ENCODE measurements at regions not wholly inside any gene's neighbourhood (a gene's known extent, or its start where the extent isn't known, plus 50 kb on each side); places are given as distances from the start of the nearest gene placed in this dataset.

DNA sequence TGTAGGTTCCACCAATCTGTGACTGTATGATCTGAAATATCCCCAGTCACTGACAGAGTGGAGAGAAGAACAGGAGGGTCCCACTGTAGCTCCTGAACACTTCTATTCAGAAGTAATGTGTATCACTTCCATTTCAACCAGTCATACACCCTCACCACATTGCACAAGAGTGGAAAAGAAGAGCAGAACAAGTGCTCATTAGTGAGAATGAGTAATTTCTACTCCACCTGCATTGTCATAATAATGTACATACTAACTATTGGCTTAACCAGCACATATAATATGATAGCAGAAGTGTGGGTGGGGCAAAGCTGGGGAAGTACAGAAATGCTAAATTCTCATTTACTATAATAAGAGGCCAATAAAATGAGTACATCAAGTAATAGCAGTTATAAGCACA is 342.7 kb downstream of the LMO7 start:
- Mint-ChIP-seq H3K4me1 (ENCODE audit: low read depth) (no peaks in the 10 kb centered on the region), H3K27me3 (no peaks in the 10 kb centered on the region), H3K36me3 (ENCODE audit: low read depth) (no peaks in the 10 kb centered on the region), H3K9me3 (no peaks in the 10 kb centered on the region), H3K4me3 (no peak overlapping the region), H3K27ac (no peak overlapping the region)
- POLR2A ChIA-PET = no interaction called here
- DNase-seq (no peak), ATAC-seq (no peak)
- TF ChIP-seq, protein P1, sequence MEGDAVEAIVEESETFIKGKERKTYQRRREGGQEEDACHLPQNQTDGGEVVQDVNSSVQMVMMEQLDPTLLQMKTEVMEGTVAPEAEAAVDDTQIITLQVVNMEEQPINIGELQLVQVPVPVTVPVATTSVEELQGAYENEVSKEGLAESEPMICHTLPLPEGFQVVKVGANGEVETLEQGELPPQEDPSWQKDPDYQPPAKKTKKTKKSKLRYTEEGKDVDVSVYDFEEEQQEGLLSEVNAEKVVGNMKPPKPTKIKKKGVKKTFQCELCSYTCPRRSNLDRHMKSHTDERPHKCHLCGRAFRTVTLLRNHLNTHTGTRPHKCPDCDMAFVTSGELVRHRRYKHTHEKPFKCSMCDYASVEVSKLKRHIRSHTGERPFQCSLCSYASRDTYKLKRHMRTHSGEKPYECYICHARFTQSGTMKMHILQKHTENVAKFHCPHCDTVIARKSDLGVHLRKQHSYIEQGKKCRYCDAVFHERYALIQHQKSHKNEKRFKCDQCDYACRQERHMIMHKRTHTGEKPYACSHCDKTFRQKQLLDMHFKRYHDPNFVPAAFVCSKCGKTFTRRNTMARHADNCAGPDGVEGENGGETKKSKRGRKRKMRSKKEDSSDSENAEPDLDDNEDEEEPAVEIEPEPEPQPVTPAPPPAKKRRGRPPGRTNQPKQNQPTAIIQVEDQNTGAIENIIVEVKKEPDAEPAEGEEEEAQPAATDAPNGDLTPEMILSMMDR (IDR thresholded peaks at IDR 0.05) = no peak
- CTCF ChIA-PET = no interaction called here
- intact Hi-C loops (cut with micrococcal nuclease) = no loop called here

DNA sequence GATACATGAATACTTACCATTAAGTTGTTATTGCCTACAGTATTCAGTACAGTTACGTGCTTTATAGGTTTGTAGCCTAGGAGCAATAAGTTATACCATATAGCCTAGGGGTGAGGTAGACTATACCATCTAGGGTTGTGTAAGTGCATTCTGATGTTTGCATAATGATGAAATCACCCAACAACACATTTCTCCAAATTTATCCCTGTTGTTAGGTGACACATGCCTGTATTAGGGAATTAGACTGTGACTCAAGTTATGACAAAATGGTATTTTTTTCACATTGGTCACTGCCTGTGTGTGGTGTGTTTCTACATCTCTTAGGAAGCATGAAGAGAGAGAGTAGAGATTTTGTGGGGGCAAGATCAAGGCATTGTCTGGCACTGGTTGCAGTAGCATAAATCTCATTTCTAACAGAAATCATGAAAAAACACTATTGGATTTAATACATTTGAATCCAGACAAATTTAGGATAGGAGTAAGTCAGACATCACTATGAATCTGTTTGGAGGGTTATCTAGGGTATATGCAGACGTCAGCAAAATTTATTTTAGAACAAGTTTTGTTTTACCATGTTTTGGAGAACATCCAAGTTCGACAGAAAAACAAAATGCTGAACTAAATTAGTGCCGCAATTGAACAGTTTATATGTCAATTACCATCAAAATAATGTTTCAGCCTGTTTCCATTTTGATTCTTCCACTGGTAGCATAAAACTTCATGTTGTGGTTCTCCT is 332.1 kb downstream of the LMO7 start:
- Mint-ChIP-seq H3K4me3 (no peak overlapping the region), H3K9me3 (no peaks in the 10 kb centered on the region), H3K27ac (no peak overlapping the region), H3K4me1 (ENCODE audit: low read depth) (no peaks in the 10 kb centered on the region), H3K36me3 (ENCODE audit: low read depth) (no peaks in the 10 kb centered on the region), H3K27me3 (peaks cover 8% of the 10 kb centered on the region)
- ChIA-PET POLR2A (no interaction called here), CTCF (no interaction called here)
- intact Hi-C loops (cut with micrococcal nuclease) = no loop called here
- TF ChIP-seq, protein P1 (IDR thresholded peaks at IDR 0.05) = no peak
- ATAC-seq (no peak), DNase-seq (no peak)

DNA sequence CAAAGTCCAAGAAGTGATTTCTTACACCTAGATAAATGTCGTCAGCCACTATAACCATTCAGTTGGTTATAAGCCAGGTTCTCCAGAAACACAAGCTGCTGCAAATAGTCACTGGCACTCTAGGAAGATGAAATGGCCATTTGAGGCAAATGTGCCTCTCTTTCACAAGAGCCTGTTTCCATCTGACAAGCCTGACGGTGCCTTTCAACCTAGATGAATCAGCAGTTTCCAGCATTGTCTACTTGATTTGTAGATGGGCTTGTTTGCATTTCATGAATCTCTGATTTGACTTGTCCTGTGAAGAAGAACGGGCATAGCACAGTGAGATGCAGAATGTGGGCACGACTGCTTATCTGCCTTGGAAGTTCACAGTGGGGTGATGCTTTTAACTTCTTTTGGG is 327.2 kb downstream of the LMO7 start:
- POLR2A ChIA-PET = no interaction called here
- TF ChIP-seq, protein P1 (IDR thresholded peaks at IDR 0.05) = no peak
- ATAC-seq (no peak), DNase-seq (no peak)
- Mint-ChIP-seq H3K27me3 (peaks cover 15% of the 10 kb centered on the region), H3K4me3 (no peak overlapping the region), H3K4me1 (ENCODE audit: low read depth) (no peaks in the 10 kb centered on the region), H3K9me3 (no peaks in the 10 kb centered on the region), H3K27ac (no peak overlapping the region), H3K36me3 (ENCODE audit: low read depth) (no peaks in the 10 kb centered on the region)
- intact Hi-C loops (cut with micrococcal nuclease) = no loop called here
- CTCF ChIA-PET = interaction anchor here (1.1 kb wide), 1 partner anchor 55 kb away, joined by 3 read pairs; no protein-coding TSS in a partner anchor

DNA sequence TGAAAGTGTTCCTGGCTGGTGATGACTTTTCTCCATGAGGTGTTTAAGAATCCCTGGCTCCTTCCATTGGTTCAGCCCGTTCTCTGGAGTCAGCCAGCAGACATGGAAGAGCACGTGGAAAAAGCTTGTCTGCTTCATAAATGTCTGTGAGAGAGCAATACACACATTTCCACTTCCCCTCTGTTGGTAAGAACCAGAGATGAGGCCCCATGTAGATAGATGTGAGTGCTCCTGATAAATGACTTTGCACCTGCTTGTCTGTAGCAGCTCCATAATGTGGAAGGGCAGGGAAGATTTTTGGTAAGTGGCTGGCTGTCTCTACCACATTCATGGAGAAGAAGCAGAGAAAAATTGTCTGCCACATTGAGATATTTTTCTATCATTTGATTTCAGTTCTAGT is 325.8 kb downstream of the LMO7 start:
- TF ChIP-seq, protein P1 (IDR thresholded peaks at IDR 0.05) = no peak
- no peak for DNase-seq
- Mint-ChIP-seq H3K36me3 (ENCODE audit: low read depth) (no peaks in the 10 kb centered on the region), H3K27ac (no peak overlapping the region), H3K4me3 (no peak overlapping the region), H3K27me3 (peaks cover 13% of the 10 kb centered on the region), H3K4me1 (ENCODE audit: low read depth) (no peaks in the 10 kb centered on the region), H3K9me3 (no peaks in the 10 kb centered on the region)
- ChIA-PET CTCF (no interaction called here), POLR2A (interaction anchor here (1.1 kb wide), 1 partner anchor 23 kb away, joined by 3 read pairs; no protein-coding TSS in a partner anchor)
- no peak for ATAC-seq
- intact Hi-C loops (cut with micrococcal nuclease) = no loop called here

DNA sequence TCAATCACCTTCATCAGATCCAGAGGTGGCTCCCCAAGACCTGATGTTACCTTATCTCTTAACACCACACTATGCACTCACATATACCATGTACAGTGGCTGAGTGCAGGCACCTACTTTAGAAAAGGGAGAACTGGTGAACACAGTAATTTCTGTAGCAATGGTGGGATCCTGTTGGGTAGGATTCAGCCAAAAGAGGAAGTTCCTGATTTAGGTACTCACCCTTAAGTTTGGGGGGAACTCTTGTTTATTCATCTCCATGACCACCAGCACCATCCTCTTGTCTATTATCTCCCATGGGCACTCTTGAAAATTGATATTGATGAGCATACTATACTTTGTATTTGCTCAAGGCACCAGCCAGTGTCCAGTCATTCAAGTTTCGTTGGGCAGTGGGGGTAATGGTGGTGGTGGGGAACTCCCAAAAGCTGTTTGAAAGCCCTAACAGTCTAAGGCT is 324.4 kb downstream of the LMO7 start:
- Mint-ChIP-seq H3K27me3 (peaks cover 12% of the 10 kb centered on the region), H3K36me3 (ENCODE audit: low read depth) (no peaks in the 10 kb centered on the region), H3K9me3 (no peaks in the 10 kb centered on the region), H3K4me1 (ENCODE audit: low read depth) (no peaks in the 10 kb centered on the region), H3K4me3 (no peak overlapping the region), H3K27ac (no peak overlapping the region)
- no peak for DNase-seq
- ChIA-PET CTCF (interaction anchor here (0.6 kb wide), 1 partner anchor 481 kb away, joined by 3 read pairs; no protein-coding TSS in a partner anchor), POLR2A (no interaction called here)
- ATAC-seq = no peak
- intact Hi-C loops (cut with micrococcal nuclease) = no loop called here
- TF ChIP-seq, protein P1 (IDR thresholded peaks at IDR 0.05) = no peak
